Vagina (tissue), 2 donors: ENCODE measurements at regions not wholly inside any gene's neighbourhood (a gene's known extent, or its start where the extent isn't known, plus 50 kb on each side); places are given as distances from the start of the nearest gene placed in this dataset.
A peak's percentile ranks its signal among the peaks of the same experiment; 100 is the strongest.

ENCODE experiments used
- CTCF ChIP-seq, 3 experiments: fragments of 450-650 bp in 2 of 3; fragments of 200-600 bp in 1 of 3; sonication (generic) in 1 of 3; IDR thresholded peaks; one replicate each; pipeline ENCODE4 v1.5.1; 2017 to 2019; ENCODE audit warnings: antibody characterized with exemption in 3 of 3, mild to moderate bottlenecking in 2 of 3, moderate library complexity in 2 of 3
- POLR2A ChIP-seq, 2 donors: fragments of 450-650 bp; IDR thresholded peaks; one replicate each; pipeline ENCODE4 v1.6.1; 2017; ENCODE audit warnings: antibody characterized with exemption in 2 of 2, mild to moderate bottlenecking in 2 of 2, moderate library complexity in 2 of 2
- POLR2AphosphoS5 ChIP-seq, 2 donors: sonication (generic); formaldehyde crosslinking; IDR thresholded peaks; one replicate each; pipeline ENCODE4 v1.9.0; 2017; ENCODE audit warnings: antibody characterized with exemption in 2 of 2, mild to moderate bottlenecking in 2 of 2, low read depth in 1 of 2; ENCODE audit not compliant: insufficient read depth in 1 of 2

GRCh38 chr18:40159141-40160017 is 1795.7 kb upstream of the PIK3C3 start:
- TF ChIP-seq CTCF (IDR thresholded peaks at IDR 0.05), result peak in 2 of 3 experiments; percentile 6 to 19
- TF ChIP-seq POLR2A (IDR thresholded peaks at IDR 0.05), result no peak
- TF ChIP-seq POLR2AphosphoS5 (IDR thresholded peaks at IDR 0.05; ENCODE audit: insufficient read depth in 1 of 2, low read depth in 1 of 2), result no peak
